ENCODE measurements at regions not wholly inside any gene's neighbourhood (a gene's known extent, or its start where the extent isn't known, plus 50 kb on each side); places are given as distances from the start of the nearest gene placed in this dataset.

- TF ChIP-seq, protein P1, sequence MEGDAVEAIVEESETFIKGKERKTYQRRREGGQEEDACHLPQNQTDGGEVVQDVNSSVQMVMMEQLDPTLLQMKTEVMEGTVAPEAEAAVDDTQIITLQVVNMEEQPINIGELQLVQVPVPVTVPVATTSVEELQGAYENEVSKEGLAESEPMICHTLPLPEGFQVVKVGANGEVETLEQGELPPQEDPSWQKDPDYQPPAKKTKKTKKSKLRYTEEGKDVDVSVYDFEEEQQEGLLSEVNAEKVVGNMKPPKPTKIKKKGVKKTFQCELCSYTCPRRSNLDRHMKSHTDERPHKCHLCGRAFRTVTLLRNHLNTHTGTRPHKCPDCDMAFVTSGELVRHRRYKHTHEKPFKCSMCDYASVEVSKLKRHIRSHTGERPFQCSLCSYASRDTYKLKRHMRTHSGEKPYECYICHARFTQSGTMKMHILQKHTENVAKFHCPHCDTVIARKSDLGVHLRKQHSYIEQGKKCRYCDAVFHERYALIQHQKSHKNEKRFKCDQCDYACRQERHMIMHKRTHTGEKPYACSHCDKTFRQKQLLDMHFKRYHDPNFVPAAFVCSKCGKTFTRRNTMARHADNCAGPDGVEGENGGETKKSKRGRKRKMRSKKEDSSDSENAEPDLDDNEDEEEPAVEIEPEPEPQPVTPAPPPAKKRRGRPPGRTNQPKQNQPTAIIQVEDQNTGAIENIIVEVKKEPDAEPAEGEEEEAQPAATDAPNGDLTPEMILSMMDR (conservative IDR thresholded peaks at IDR 0.05), result no peak
- no peak for DNase-seq
- Histone ChIP-seq H2AFZ (ENCODE audit: low read length) (no peak overlapping the region), H2BK15ac (ENCODE audit: low read depth, low read length) (no peak overlapping the region), H2BK20ac (ENCODE audit: low read depth, low read length, poor library complexity, severe bottlenecking) (no peak overlapping the region), H3K27ac (ENCODE audit: insufficient read length, low read depth, low read length) (no peak overlapping the region), H2AK5ac (ENCODE audit: insufficient read length, low read length) (no peak overlapping the region), H3K4ac (ENCODE audit: low read depth, low read length) (no peak overlapping the region), H2BK120ac (ENCODE audit: low read depth, low read length, poor library complexity, severe bottlenecking) (no peak overlapping the region), H3K4me1 (ENCODE audit: insufficient read depth, low read length) (no peaks in the 10 kb centered on the region), H4K8ac (replicated peaks; ENCODE audit: insufficient read length, low read depth, low read length) (no peak overlapping the region), H3K23ac (ENCODE audit: insufficient read length, low read depth, low read length) (no peak overlapping the region), H2BK5ac (ENCODE audit: insufficient read length, low read length) (no peak overlapping the region), H3K79me2 (ENCODE audit: insufficient read depth, low read length) (no peaks in the 10 kb centered on the region), H3K9me3 (ENCODE audit: control insufficient read depth, low read depth, low read length) (no peaks in the 10 kb centered on the region), H3K79me1 (ENCODE audit: insufficient read depth, low read depth, low read length, poor library complexity, severe bottlenecking) (no peaks in the 10 kb centered on the region), H3K27me3 (ENCODE audit: insufficient read depth, low read length) (no peaks in the 10 kb centered on the region), H2BK12ac (ENCODE audit: insufficient read length, low read depth, low read length) (no peak overlapping the region), H3K14ac (ENCODE audit: insufficient read depth, low read length) (no peak overlapping the region), H3T11ph (ENCODE audit: low read length) (no peak overlapping the region), H4K5ac (ENCODE audit: insufficient read length, low read depth, low read length) (no peak overlapping the region), H3K18ac (ENCODE audit: insufficient read length, low read depth, low read length) (no peak overlapping the region), H3K4me2 (ENCODE audit: insufficient read depth, insufficient read length, low read length) (no peak overlapping the region), H4K91ac (ENCODE audit: insufficient read length, low read depth, low read length) (no peak overlapping the region), H4K20me1 (ENCODE audit: control insufficient read depth, insufficient read depth, insufficient read length) (no peaks in the 10 kb centered on the region), H3K9ac (ENCODE audit: extremely low read depth, insufficient read length, low read length) (no peak overlapping the region), H3K23me2 (ENCODE audit: insufficient read length, low read depth, low read length, poor library complexity, severe bottlenecking) (no peaks in the 10 kb centered on the region), H3K56ac (ENCODE audit: insufficient read length, low read depth, low read length) (no peak overlapping the region)
- H3K4me1 Mint-ChIP-seq, result peaks cover 6% of the 10 kb centered on the region in 2 experiments
- no peaks in the 10 kb centered on the region; a peak in 1 of 7 replicates for H3K36me3 Mint-ChIP-seq (ENCODE audit: insufficient read depth in 1 of 3, low read depth in 3 of 3)
- no peaks in the 10 kb centered on the region; the same call in 1 of the 2 replicates for H3K27me3 Mint-ChIP-seq (ENCODE audit: low read depth)
- H3K9me3 Mint-ChIP-seq, result no peaks in the 10 kb centered on the region
- no peak overlapping the region for H3K27ac Mint-ChIP-seq
- no peak overlapping the region for H3K4me3 Mint-ChIP-seq
These were observed 109.5 kb upstream of the NR4A3 start for GRCh38 chr9:99712214-99712613.
